Suprapubic skin (tissue), 4 donors: ENCODE measurements at regions not wholly inside any gene's neighbourhood (a gene's known extent, or its start where the extent isn't known, plus 50 kb on each side); places are given as distances from the start of the nearest gene placed in this dataset.

ENCODE experiments used
- CTCF ChIP-seq, 2 donors: fragments of 200-600 bp in 1 of 2; fragments of 450-650 bp in 1 of 2; sonication (generic) in 1 of 2; IDR thresholded peaks; one replicate each; pipeline ENCODE4 v1.5.1; 2016 to 2019; ENCODE audit warnings: antibody characterized with exemption in 2 of 2, mild to moderate bottlenecking in 1 of 2, moderate library complexity in 1 of 2
- EP300 ChIP-seq: sonication (generic); formaldehyde crosslinking; IDR thresholded peaks from one replicate; pipeline ENCODE4 v1.6.1; 2017; ENCODE audit warnings: antibody characterized with exemption
- POLR2AphosphoS5 ChIP-seq, 3 donors: sonication (generic); formaldehyde crosslinking; IDR thresholded peaks; one replicate each; pipeline ENCODE4 v1.6.1; 2017; ENCODE audit warnings: antibody characterized with exemption in 3 of 3

- TF ChIP-seq CTCF (IDR thresholded peaks at IDR 0.05) (no peak), POLR2AphosphoS5 (IDR thresholded peaks at IDR 0.05) (no peak), EP300 (no peak)
Observed at GRCh38 chr5:82603033-82603987, 325.2 kb upstream of the RPS23 start.
